PC-3 (cell line): ENCODE measurements at regions not wholly inside any gene's neighbourhood (a gene's known extent, or its start where the extent isn't known, plus 50 kb on each side); places are given as distances from the start of the nearest gene placed in this dataset.
"Not testable (repeated sequence)": the region's sequence is repeated elsewhere in the genome, so short reads cannot be mapped to it uniquely, and the experiment has no call there.

Experiments used
- ATAC-seq: fragments of 200-7000 bp; cut with Tn5 transposase; 2 replicates; pipeline ENCODE4 v1.9.1; 2020; ENCODE audit warnings: mild to moderate bottlenecking, moderate library complexity
- BruUV-seq: library from RNA; stranded (reverse); fragments of 400-500 nt; replicated peaks from 2 replicates; lab custom pipeline; 2021; lab: Mats Ljungman, UMichigan
- CTCF ChIA-PET: fragments of 300-600 bp; sonication (Branson Sonifier 250); formaldehyde crosslinking; loops from one replicate; lab custom pipeline; 2022; ENCODE audit warnings: antibody characterized with exemption; lab: Charles Lee
- POLR2A ChIA-PET: fragments of 300-600 bp; sonication (Branson Sonifier 250); formaldehyde crosslinking; loops from one replicate; lab custom pipeline; 2022; ENCODE audit warnings: antibody characterized with exemption; ENCODE audit not compliant: unreplicated experiment; lab: Charles Lee
- DNase-seq: peaks from one replicate; pipeline ENCODE4 v3.0.0-alpha.2; 2015
- H2AFZ ChIP-seq: fragments of 300-600 bp; sonication (generic); 2 replicates; pipeline ENCODE4 v1.6.0; 2016; ENCODE audit warnings: antibody characterized with exemption, low read length
- H3F3A ChIP-seq: fragments of 300-600 bp; sonication (generic); one replicate; pipeline ENCODE4 v1.6.0; 2017; ENCODE audit warnings: antibody characterized with exemption, low read length, control low read depth, mild to moderate bottlenecking; ENCODE audit not compliant: unreplicated experiment
- H3K27ac ChIP-seq: fragments of 300-600 bp; sonication (generic); 2 replicates; pipeline ENCODE4 v1.5.1; 2016; ENCODE audit warnings: mild to moderate bottlenecking, low read length
- H3K27me3 ChIP-seq: fragments of 300-600 bp; sonication (generic); 2 replicates; pipeline ENCODE4 v1.6.1; 2016; ENCODE audit warnings: low read length, mixed read lengths
- H3K36me3 ChIP-seq: fragments of 300-600 bp; sonication (generic); 2 replicates; pipeline ENCODE4 v1.6.1; 2016; ENCODE audit warnings: low read depth, mixed run types, low read length, mixed read lengths
- H3K4me1 ChIP-seq: fragments of 300-600 bp; sonication (generic); 2 replicates; pipeline ENCODE4 v1.5.1; 2016; ENCODE audit warnings: low read length; ENCODE audit not compliant: insufficient read depth
- H3K4me2 ChIP-seq: fragments of 300-600 bp; sonication (generic); 2 replicates; pipeline ENCODE4 v1.6.0; 2016; ENCODE audit warnings: low read length
- H3K4me3 ChIP-seq: fragments of 300-600 bp; sonication (generic); 2 replicates; pipeline ENCODE4 v1.5.1; 2016; ENCODE audit warnings: mild to moderate bottlenecking, low read length, mixed read lengths
- H3K79me2 ChIP-seq: fragments of 300-600 bp; sonication (generic); 2 replicates; pipeline ENCODE4 v1.6.1; 2017; ENCODE audit warnings: low read length, mixed read lengths
- H3K9ac ChIP-seq: fragments of 300-600 bp; sonication (generic); 2 replicates; pipeline ENCODE4 v1.6.0; 2016; ENCODE audit warnings: mild to moderate bottlenecking, low read length
- H3K9me2 ChIP-seq: fragments of 300-600 bp; sonication (generic); replicated peaks from 2 replicates; pipeline ENCODE4 v1.6.1; 2016; ENCODE audit warnings: mixed run types, low read length, mixed read lengths
- H3K9me3 ChIP-seq: fragments of 300-600 bp; sonication (generic); 2 replicates; pipeline ENCODE4 v1.6.1; 2016; ENCODE audit warnings: low read length, mixed read lengths
- H4K20me1 ChIP-seq: fragments of 300-600 bp; sonication (generic); 2 replicates; pipeline ENCODE4 v1.6.1; 2016; ENCODE audit warnings: low read length, mixed read lengths
- EZH2 ChIP-seq: fragments of 300-600 bp; sonication (generic); IDR thresholded peaks from one replicate; pipeline ENCODE4 v1.6.1; 2017; ENCODE audit warnings: antibody characterized with exemption, mild to moderate bottlenecking, low read length; ENCODE audit not compliant: unreplicated experiment
- EZH2phosphoT487 ChIP-seq: fragments of 300-600 bp; sonication (generic); IDR thresholded peaks from 2 replicates; pipeline ENCODE4 v1.6.1; 2018; ENCODE audit warnings: mild to moderate bottlenecking, antibody characterized with exemption, low read length, borderline replicate concordance
- intact Hi-C: fragments of 100-400 bp; cut with micrococcal nuclease; formaldehyde crosslinking; loops from 2 replicates; pipeline ENCODE4 v1.9.0; 2023
- TF ChIP-seq, protein P1 (sequence below): fragments of 300-600 bp; sonication (generic); conservative IDR thresholded peaks from 2 replicates; pipeline ENCODE4 v1.5.1; 2017; ENCODE audit warnings: antibody characterized with exemption, low read depth, mild to moderate bottlenecking, low read length

DNA sequence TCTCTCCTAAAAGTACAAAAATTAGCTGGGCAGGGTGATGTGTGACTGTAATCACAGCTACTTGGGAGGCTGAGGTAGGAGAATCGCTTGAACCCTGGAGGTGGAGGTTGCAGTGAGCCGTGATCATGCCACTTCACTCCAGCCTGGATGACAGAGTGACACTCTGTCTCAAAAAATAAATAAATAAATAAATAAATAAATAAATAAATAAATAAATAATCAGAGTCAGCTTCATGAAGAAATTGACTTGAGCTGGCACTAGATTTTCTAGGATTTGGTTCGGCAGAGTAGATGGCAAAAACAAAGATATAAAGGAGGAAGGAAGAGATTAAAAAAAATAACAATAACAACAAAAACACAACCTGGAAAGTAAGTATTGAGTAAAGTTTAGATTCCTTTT is 311.9 kb downstream of the AMY1C start:
- H3K27ac ChIP-seq, DNase-seq, ATAC-seq, H3K36me3 ChIP-seq, H3K9me3 ChIP-seq, CTCF ChIA-PET, BruUV-seq, H3F3A ChIP-seq, intact Hi-C loops, POLR2A ChIA-PET, H3K27me3 ChIP-seq, H3K4me2 ChIP-seq, H3K9ac ChIP-seq, H3K79me2 ChIP-seq, H4K20me1 ChIP-seq, H3K9me2 ChIP-seq, H2AFZ ChIP-seq, H3K4me3 ChIP-seq: not testable (repeated sequence)
- peaks cover 23% of the 10 kb centered on the region for H3K4me1 ChIP-seq

DNA sequence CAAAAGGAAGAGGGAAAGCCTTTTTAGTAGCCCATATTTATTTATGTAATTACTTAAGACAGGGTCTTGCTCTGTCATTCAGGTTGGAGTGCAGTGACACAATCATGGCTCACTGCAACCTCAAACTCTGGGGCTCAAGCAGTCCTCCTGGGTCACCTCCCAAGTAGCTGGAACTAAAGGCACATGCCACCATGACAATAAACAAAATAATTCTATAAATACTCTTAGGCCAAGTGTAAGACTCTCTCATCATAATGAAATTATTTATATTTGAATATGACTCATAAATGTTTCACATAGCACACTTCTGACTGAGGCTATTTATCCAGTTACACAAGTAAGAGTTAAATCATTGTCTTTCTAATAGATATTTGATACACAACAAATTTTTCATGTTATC is 314.7 kb downstream of the AMY1C start:
- ATAC-seq (peak; percentile 74), DNase-seq (peak; percentile 67)
- ChIA-PET POLR2A (no interaction called here), CTCF (no interaction called here)
- H2AFZ ChIP-seq, result no peak overlapping the region
- no peaks in the 10 kb centered on the region for H3K9me2 ChIP-seq
- H3K79me2 ChIP-seq, result no peaks in the 10 kb centered on the region
- no peaks in the 10 kb centered on the region for H4K20me1 ChIP-seq
- H3F3A ChIP-seq, result no peaks in the 10 kb centered on the region
- BruUV-seq, result no TSS peak
- no peaks in the 10 kb centered on the region for H3K27me3 ChIP-seq
- H3K4me1 ChIP-seq, result peaks cover 10% of the 10 kb centered on the region
- no peak overlapping the region for H3K9ac ChIP-seq
- peak overlapping the region; percentile 25; the same call in 1 of the 2 replicates for H3K27ac ChIP-seq
- H3K4me2 ChIP-seq, result peak overlapping the region; percentile 12; the same call in 1 of the 2 replicates
- H3K4me3 ChIP-seq, result no peak overlapping the region
- H3K36me3 ChIP-seq, result no peaks in the 10 kb centered on the region
- no peak for TF ChIP-seq EZH2phosphoT487
- TF ChIP-seq EZH2, result no peak
- TF ChIP-seq, protein P1, sequence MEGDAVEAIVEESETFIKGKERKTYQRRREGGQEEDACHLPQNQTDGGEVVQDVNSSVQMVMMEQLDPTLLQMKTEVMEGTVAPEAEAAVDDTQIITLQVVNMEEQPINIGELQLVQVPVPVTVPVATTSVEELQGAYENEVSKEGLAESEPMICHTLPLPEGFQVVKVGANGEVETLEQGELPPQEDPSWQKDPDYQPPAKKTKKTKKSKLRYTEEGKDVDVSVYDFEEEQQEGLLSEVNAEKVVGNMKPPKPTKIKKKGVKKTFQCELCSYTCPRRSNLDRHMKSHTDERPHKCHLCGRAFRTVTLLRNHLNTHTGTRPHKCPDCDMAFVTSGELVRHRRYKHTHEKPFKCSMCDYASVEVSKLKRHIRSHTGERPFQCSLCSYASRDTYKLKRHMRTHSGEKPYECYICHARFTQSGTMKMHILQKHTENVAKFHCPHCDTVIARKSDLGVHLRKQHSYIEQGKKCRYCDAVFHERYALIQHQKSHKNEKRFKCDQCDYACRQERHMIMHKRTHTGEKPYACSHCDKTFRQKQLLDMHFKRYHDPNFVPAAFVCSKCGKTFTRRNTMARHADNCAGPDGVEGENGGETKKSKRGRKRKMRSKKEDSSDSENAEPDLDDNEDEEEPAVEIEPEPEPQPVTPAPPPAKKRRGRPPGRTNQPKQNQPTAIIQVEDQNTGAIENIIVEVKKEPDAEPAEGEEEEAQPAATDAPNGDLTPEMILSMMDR, result no peak
- intact Hi-C loops, result no loop called here
- H3K9me3 ChIP-seq, result no peaks in the 10 kb centered on the region

DNA sequence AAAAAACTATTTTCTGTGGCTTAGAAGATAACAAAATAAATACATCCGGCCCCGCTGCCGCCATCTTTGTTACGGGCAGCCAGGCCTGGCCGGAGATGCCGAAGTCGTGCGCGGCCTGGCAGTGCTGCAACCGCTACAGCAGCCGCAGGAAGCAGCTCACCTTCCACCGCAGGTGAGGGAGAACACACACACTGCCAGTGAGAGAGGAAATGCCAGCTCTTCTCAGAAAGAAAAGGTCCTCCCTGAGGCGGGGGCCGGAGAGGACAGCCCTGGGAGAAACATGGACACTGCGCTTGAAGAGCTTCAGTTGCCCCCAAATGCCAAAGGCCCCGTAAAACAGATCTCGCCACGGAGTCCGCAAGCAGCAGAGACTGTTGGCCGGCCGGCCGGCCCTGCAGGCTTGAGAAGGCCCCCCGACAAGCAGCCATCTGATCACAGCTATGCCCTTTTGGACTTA is 323.2 kb downstream of the AMY1C start:
- no peaks in the 10 kb centered on the region for H3F3A ChIP-seq
- H3K27me3 ChIP-seq, result no peaks in the 10 kb centered on the region
- H3K9me2 ChIP-seq, result no peaks in the 10 kb centered on the region
- H3K4me3 ChIP-seq, result no peak overlapping the region
- no peak overlapping the region for H3K9ac ChIP-seq
- H3K27ac ChIP-seq, result no peak overlapping the region
- no TSS peak for BruUV-seq
- no peaks in the 10 kb centered on the region for H3K36me3 ChIP-seq
- intact Hi-C loops, result no loop called here
- H2AFZ ChIP-seq, result no peak overlapping the region
- H3K79me2 ChIP-seq, result no peaks in the 10 kb centered on the region
- TF ChIP-seq EZH2phosphoT487, result no peak
- TF ChIP-seq, protein P1, result no peak
- TF ChIP-seq EZH2, result no peak
- ChIA-PET CTCF (no interaction called here), POLR2A (no interaction called here)
- H3K4me1 ChIP-seq, result 0 out of 2 replicates have a peak, but pooled peaks cover 4% of the 10 kb centered on the region
- DNase-seq (no peak), ATAC-seq (no peak)
- H3K4me2 ChIP-seq, result no peak overlapping the region
- no peaks in the 10 kb centered on the region for H3K9me3 ChIP-seq
- H4K20me1 ChIP-seq, result no peaks in the 10 kb centered on the region
